ENCODE measurements at regions not wholly inside any gene's neighbourhood (a gene's known extent, or its start where the extent isn't known, plus 50 kb on each side); places are given as distances from the start of the nearest gene placed in this dataset.

- ATAC-seq (no peak), DNase-seq (no peak)
- H3K27me3 ChIP-seq (ENCODE audit: low read depth): no peaks in the 10 kb centered on the region
- no peaks in the 10 kb centered on the region for H3K9me3 ChIP-seq
- intact Hi-C loops (cut with DNase I): no loop called here
- H3K4me3 ChIP-seq: no peak overlapping the region
- TF ChIP-seq CTCF (IDR thresholded peaks at IDR 0.05): no peak
- no peaks in the 10 kb centered on the region for H3K36me3 ChIP-seq
- H3K4me1 ChIP-seq: peaks cover 12% of the 10 kb centered on the region
- H3K27ac ChIP-seq: no peak overlapping the region
Observed at GRCh38 chr1:193366764-193367507, 180.5 kb upstream of the B3GALT2 start.

- Histone ChIP-seq H3K4me1 (peaks cover 12% of the 10 kb centered on the region), H3K27me3 (ENCODE audit: low read depth) (no peaks in the 10 kb centered on the region), H3K27ac (no peak overlapping the region), H3K9me3 (no peaks in the 10 kb centered on the region), H3K4me3 (no peak overlapping the region), H3K36me3 (no peaks in the 10 kb centered on the region)
- DNase-seq: no peak
- no peak for ATAC-seq
- TF ChIP-seq CTCF (IDR thresholded peaks at IDR 0.05): no peak
- intact Hi-C loops (cut with DNase I): no loop called here
Observed at GRCh38 chr1:193365966-193366365, 179.6 kb upstream of the B3GALT2 start.

- H3K36me3 ChIP-seq: no peaks in the 10 kb centered on the region
- no peaks in the 10 kb centered on the region for H3K9me3 ChIP-seq
- no peak for TF ChIP-seq CTCF (IDR thresholded peaks at IDR 0.05)
- H3K27me3 ChIP-seq (ENCODE audit: low read depth): no peaks in the 10 kb centered on the region
- intact Hi-C loops (cut with DNase I): no loop called here
- DNase-seq: no peak
- H3K4me3 ChIP-seq: no peak overlapping the region
- no peak for ATAC-seq
- H3K27ac ChIP-seq: no peak overlapping the region
- H3K4me1 ChIP-seq: no peaks in the 10 kb centered on the region
Observed at GRCh38 chr1:193359631-193360030, 173.2 kb upstream of the B3GALT2 start.

- H3K4me1 ChIP-seq: no peaks in the 10 kb centered on the region
- no peaks in the 10 kb centered on the region for H3K27me3 ChIP-seq (ENCODE audit: low read depth)
- ATAC-seq (no peak), DNase-seq (no peak)
- H3K4me3 ChIP-seq: no peak overlapping the region
- no peaks in the 10 kb centered on the region for H3K9me3 ChIP-seq
- H3K36me3 ChIP-seq: no peaks in the 10 kb centered on the region
- no peak overlapping the region for H3K27ac ChIP-seq
- no peak for TF ChIP-seq CTCF (IDR thresholded peaks at IDR 0.05)
- intact Hi-C loops (cut with DNase I): no loop called here
Observed at GRCh38 chr1:193358419-193358818, 172.0 kb upstream of the B3GALT2 start.

GRCh38 chr1:193356249-193356648, 169.8 kb upstream of the B3GALT2 start:
- TF ChIP-seq CTCF (IDR thresholded peaks at IDR 0.05): no peak
- Histone ChIP-seq H3K9me3 (no peaks in the 10 kb centered on the region), H3K4me3 (no peak overlapping the region), H3K4me1 (no peaks in the 10 kb centered on the region), H3K36me3 (no peaks in the 10 kb centered on the region), H3K27ac (no peak overlapping the region), H3K27me3 (ENCODE audit: low read depth) (no peaks in the 10 kb centered on the region)
- no peak for ATAC-seq
- DNase-seq: no peak
- intact Hi-C loops (cut with DNase I): no loop called here
